A549 (cell line): ENCODE measurements at regions not wholly inside any gene's neighbourhood (a gene's known extent, or its start where the extent isn't known, plus 50 kb on each side); places are given as distances from the start of the nearest gene placed in this dataset.

Source experiments
- ATAC-seq, 2 experiments: fragments of 200-7000 bp in 1 of 2; fragments of >200 bp in 1 of 2; cut with Nextera tagmentation in 1 of 2; cut with Tn5 transposase in 1 of 2; 3 replicates each; pipeline versions ENCODE4 v1.8.0 to v1.9.1; 2018 to 2020; ENCODE audit warnings: mild to moderate bottlenecking in 1 of 2, moderate library complexity in 1 of 2
- CTCF ChIA-PET: fragments of 300-600 bp; sonication (Branson Sonifier 250); formaldehyde crosslinking; extraction: SDS; loops from one replicate; lab custom pipeline; 2021; ENCODE audit warnings: antibody characterized with exemption, inconsistent platforms; lab: Yijun Ruan, JAX
- POLR2A ChIA-PET: fragments of 350-600 bp; formaldehyde crosslinking; extraction: SDS; loops from one replicate; lab custom pipeline; 2021; ENCODE audit warnings: antibody characterized with exemption, inconsistent platforms; lab: Yijun Ruan, JAX
- DNase-seq, 2 experiments: peaks; one replicate each; pipeline versions ENCODE4 v3.0.0 to v3.0.0-alpha.2; 2011 to 2016; ENCODE audit warnings: low read depth in 1 of 2, low spot score in 1 of 2
- FAIRE-seq: peaks from 2 replicates; lab custom pipeline; 2011; peaks lifted over from hg19 to GRCh38; lab: Jason Lieb, UNC
- H3K27ac ChIP-seq, 2 experiments: fragments of >200 bp; sonication (Bioruptor Twin); formaldehyde crosslinking; 3 replicates each; pipeline ENCODE4 v1.5.1; 2016 to 2017
- H3K4me1 ChIP-seq: fragments of >200 bp; sonication (Bioruptor Twin); formaldehyde crosslinking; 3 replicates; pipeline ENCODE4 v1.6.1; 2016
- H3K4me2 ChIP-seq: fragments of >200 bp; sonication (Bioruptor Twin); formaldehyde crosslinking; 3 replicates; pipeline ENCODE4 v1.6.1; 2016
- H3K4me3 ChIP-seq: fragments of >200 bp; sonication (Bioruptor Twin); formaldehyde crosslinking; 3 replicates; pipeline ENCODE4 v1.5.1; 2016
- H3K9me3 ChIP-seq: fragments of >200 bp; sonication (Bioruptor Twin); formaldehyde crosslinking; 3 replicates; pipeline ENCODE4 v1.6.1; 2016
- BCL3 ChIP-seq: fragments of >200 bp; sonication (Bioruptor Twin); formaldehyde crosslinking; IDR thresholded peaks from 3 replicates; pipeline ENCODE4 v1.6.1; 2016
- CBX8 ChIP-seq: fragments of 200-600 bp; sonication (generic); IDR thresholded peaks from 2 replicates; pipeline ENCODE4 v1.6.1; 2016
- CEBPB ChIP-seq, 2 experiments: fragments of >200 bp in 1 of 2; sonication (Bioruptor Twin) in 1 of 2; formaldehyde crosslinking in 1 of 2; IDR thresholded peaks; 2 replicates each; pipeline ENCODE4 v1.6.1; 2012 to 2016
- CHD2 ChIP-seq: fragments of 150-350 bp; IDR thresholded peaks from 2 replicates; pipeline ENCODE4 v1.6.1; 2014; ENCODE audit warnings: low read length; ENCODE audit not compliant: partially characterized antibody
- EHF ChIP-seq: fragments of 250-450 bp; sonication (Bioruptor Pico); IDR thresholded peaks from 2 replicates; pipeline ENCODE4 v1.5.0; 2020; ENCODE audit warnings: mild to moderate bottlenecking
- EHMT2 ChIP-seq: fragments of 200-600 bp; sonication (generic); IDR thresholded peaks from 2 replicates; pipeline ENCODE4 v1.6.1; 2016; ENCODE audit warnings: antibody characterized with exemption, low read depth, mild to moderate bottlenecking, moderate library complexity
- EP300 ChIP-seq, 2 experiments: fragments of >200 bp; sonication (Bioruptor Twin); formaldehyde crosslinking; IDR thresholded peaks; 2 replicates in 1 of 2; 3 replicates in 1 of 2; pipeline ENCODE4 v1.6.1; 2016 to 2017
- HES2 ChIP-seq: fragments of >200 bp; sonication (Bioruptor Twin); formaldehyde crosslinking; IDR thresholded peaks from 2 replicates; pipeline ENCODE4 v1.6.1; 2016
- HMGXB4 ChIP-seq: fragments of 250-450 bp; sonication (Bioruptor Pico); IDR thresholded peaks from 2 replicates; pipeline ENCODE4 v1.5.0; 2021; ENCODE audit warnings: mild to moderate bottlenecking, moderate library complexity, borderline replicate concordance
- HOXB5 ChIP-seq: fragments of 250-450 bp; sonication (Bioruptor Pico); IDR thresholded peaks from 2 replicates; pipeline ENCODE4 v1.5.0; 2020; ENCODE audit warnings: mild to moderate bottlenecking, moderate library complexity
- JUNB ChIP-seq: fragments of >200 bp; sonication (Bioruptor Twin); formaldehyde crosslinking; IDR thresholded peaks from 2 replicates; pipeline ENCODE4 v1.6.1; 2016
- MAFK ChIP-seq: fragments of 450-650 bp; IDR thresholded peaks from 2 replicates; pipeline ENCODE4 v1.6.1; 2014; ENCODE audit not compliant: partially characterized antibody
- MYC ChIP-seq: IDR thresholded peaks from 2 replicates; pipeline ENCODE4 v1.6.1; 2012; ENCODE audit warnings: mild to moderate bottlenecking, inconsistent platforms, low read length, improper control_type of control experiment, borderline replicate concordance
- NFE2L2 ChIP-seq: fragments of 150-350 bp; conservative IDR thresholded peaks from 2 replicates; pipeline ENCODE4 v1.6.1; 2014; ENCODE audit warnings: low read length
- PBX3 ChIP-seq: IDR thresholded peaks from 2 replicates; pipeline ENCODE4 v1.6.1; 2012
- PHF8 ChIP-seq: fragments of 200-600 bp; sonication (generic); IDR thresholded peaks from 2 replicates; pipeline ENCODE4 v1.6.1; 2016; ENCODE audit warnings: low read depth, mild to moderate bottlenecking, antibody characterized with exemption, moderate library complexity, borderline replicate concordance
- RAD21 ChIP-seq, 2 experiments: fragments of >200 bp in 1 of 2; sonication (Bioruptor Twin) in 1 of 2; formaldehyde crosslinking in 1 of 2; IDR thresholded peaks in 1 of 2; conservative IDR thresholded peaks in 1 of 2; 2 replicates in 1 of 2; 3 replicates in 1 of 2; pipeline ENCODE4 v1.6.1; 2012 to 2018; ENCODE audit warnings: inconsistent platforms in 1 of 2
- RCOR1 ChIP-seq: fragments of 150-350 bp; IDR thresholded peaks from 2 replicates; pipeline ENCODE4 v1.6.1; 2014; ENCODE audit warnings: antibody characterized with exemption, low read length, low read depth
- SREBF2 ChIP-seq: fragments of 450-650 bp; IDR thresholded peaks from 2 replicates; pipeline ENCODE4 v1.6.1; 2014; ENCODE audit warnings: mild to moderate bottlenecking, moderate library complexity
- TFCP2L1 ChIP-seq: fragments of 250-450 bp; sonication (Bioruptor Pico); IDR thresholded peaks from 2 replicates; pipeline ENCODE4 v1.5.0; 2021; ENCODE audit warnings: mild to moderate bottlenecking
- TP53 ChIP-seq: fragments of 250-450 bp; sonication (Bioruptor Pico); IDR thresholded peaks from 2 replicates; pipeline ENCODE4 v1.5.0; 2021; ENCODE audit warnings: mild to moderate bottlenecking, moderate library complexity
- WGBS: methylation state at CpG from one replicate; pipeline ENCODE4 v1.1.6; 2017; ENCODE audit errors: missing lambda C conversion rate; 5-methylcytosine and 5-hydroxymethylcytosine counted together

- Histone ChIP-seq H3K4me2 (0 out of 3 replicates have a peak overlapping the region, but pooled peaks have one; percentile 11), H3K27ac (no peak overlapping the region), H3K9me3 (peaks cover 8% of the 10 kb centered on the region; the same call in 1 of the 3 replicates), H3K4me3 (no peak overlapping the region), H3K4me1 (no peaks in the 10 kb centered on the region)
- 10% methylated on average over 3 of the region's 3 CpGs for WGBS
- peak; percentile 49 for FAIRE-seq
- peak; percentile 10 to 78 for DNase-seq
- ChIA-PET POLR2A (no interaction called here), CTCF (no interaction called here)
- ATAC-seq, result peak; percentile 66 to 90
- TF ChIP-seq MAFK, result no peak
- no peak for TF ChIP-seq SREBF2
- TF ChIP-seq HMGXB4 (CRISPR knock-in tag), result no peak
- TF ChIP-seq HOXB5, result peak; percentile 96
- 0 out of 5 replicates have a peak, but pooled peaks of 1 of the 2 experiments have one; percentile 8 for TF ChIP-seq RAD21 (conservative IDR thresholded peaks at IDR 0.05 in 1 of 2, IDR thresholded peaks at IDR 0.05 in 1 of 2)
- TF ChIP-seq PBX3, result no peak
- no peak for TF ChIP-seq TFCP2L1 (CRISPR knock-in tag)
These were observed 128.2 kb upstream of the COX10 start for GRCh38 chr17:13940858-13941665.

GRCh38 chr17:13941781-13942180 lies 127.5 kb upstream of the COX10 start:
- no peak overlapping the region for H3K27ac ChIP-seq
- no peaks in the 10 kb centered on the region for H3K4me1 ChIP-seq
- CTCF ChIA-PET, result no interaction called here
- POLR2A ChIA-PET, result no interaction called here
- ATAC-seq (no peak), FAIRE-seq (no peak), DNase-seq (no peak)
- H3K9me3 ChIP-seq, result peaks cover 8% of the 10 kb centered on the region; the same call in 1 of the 3 replicates
- no peak overlapping the region for H3K4me2 ChIP-seq
- WGBS, result 40% methylated on average over 3 of the region's 3 CpGs
- H3K4me3 ChIP-seq, result no peak overlapping the region
- no peak for TF ChIP-seq MYC
- TF ChIP-seq CHD2, result no peak
- no peak for TF ChIP-seq EHF (CRISPR knock-in tag)
- TF ChIP-seq RCOR1, result no peak
- no peak for TF ChIP-seq EP300 (IDR thresholded peaks at IDR 0.05)
- no peak for TF ChIP-seq CEBPB (IDR thresholded peaks at IDR 0.05)

GRCh38 chr17:13943909-13944308 lies 125.4 kb upstream of the COX10 start:
- Histone ChIP-seq H3K27ac (no peak overlapping the region), H3K9me3 (peaks cover 8% of the 10 kb centered on the region; the same call in 1 of the 3 replicates), H3K4me1 (no peaks in the 10 kb centered on the region), H3K4me2 (no peak overlapping the region), H3K4me3 (no peak overlapping the region)
- no peak for FAIRE-seq
- TF ChIP-seq RAD21 (conservative IDR thresholded peaks at IDR 0.05 in 1 of 2, IDR thresholded peaks at IDR 0.05 in 1 of 2), result no peak
- TF ChIP-seq TP53, result no peak
- no peak for TF ChIP-seq JUNB
- no peak for TF ChIP-seq HES2
- TF ChIP-seq BCL3, result no peak
- no peak for TF ChIP-seq EHMT2
- TF ChIP-seq CEBPB (IDR thresholded peaks at IDR 0.05), result no peak
- TF ChIP-seq PHF8, result no peak
- no peak for TF ChIP-seq NFE2L2
- TF ChIP-seq CBX8, result no peak
- no peak for TF ChIP-seq HMGXB4 (CRISPR knock-in tag)
- no peak for DNase-seq
- ATAC-seq, result no peak
- WGBS, result 2% methylated on average over 2 of the region's 2 CpGs
- ChIA-PET CTCF (interaction anchor here (1.1 kb wide), 1 partner anchor 353 kb away, joined by 3 read pairs; no protein-coding TSS in a partner anchor), POLR2A (no interaction called here)
